ENCODE measurements at regions not wholly inside any gene's neighbourhood (a gene's known extent, or its start where the extent isn't known, plus 50 kb on each side); places are given as distances from the start of the nearest gene placed in this dataset.

DNA sequence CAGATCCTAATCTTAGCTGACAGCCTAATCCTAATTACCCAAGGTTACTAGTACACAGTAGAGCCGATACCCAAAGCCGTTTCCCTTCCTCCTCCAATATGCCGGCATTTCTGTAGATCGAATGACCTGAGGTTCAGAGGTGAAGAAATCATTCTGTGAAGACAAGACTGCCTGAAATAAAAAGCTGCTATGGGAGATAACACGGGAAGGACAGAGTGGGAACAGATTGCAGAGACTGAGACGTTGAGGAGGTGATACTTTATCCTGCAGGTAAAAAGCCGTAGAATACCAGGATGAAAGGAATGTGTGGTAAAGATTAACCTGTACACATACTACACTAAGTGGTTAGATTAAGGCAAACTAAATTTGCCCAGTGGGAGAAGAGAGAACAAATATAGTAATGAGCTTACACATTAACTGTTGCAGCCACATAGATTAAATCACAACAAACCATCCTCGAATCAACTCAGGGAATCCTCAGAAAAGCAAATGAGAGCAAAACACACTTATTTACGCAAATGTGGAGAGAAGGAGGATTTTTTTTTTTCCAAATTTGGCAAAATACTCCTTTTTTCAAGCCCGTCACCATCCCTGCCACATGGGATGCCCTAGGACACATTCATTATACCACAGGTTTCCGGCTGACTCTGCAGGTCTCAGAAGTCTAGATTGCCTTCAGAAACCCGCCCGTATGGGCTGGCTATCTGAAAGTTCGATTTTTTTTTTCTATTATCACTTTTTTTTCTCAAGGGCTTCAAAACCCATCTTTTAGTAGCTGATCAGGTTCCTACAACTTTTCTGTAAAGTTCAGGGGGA is 188.0 kb downstream of the TTC8 start:
- no peak overlapping the region for H3K4me3 Mint-ChIP-seq
- H3K36me3 Mint-ChIP-seq = no peaks in the 10 kb centered on the region
- CTCF ChIA-PET = interaction anchor here (1.1 kb wide), 1 partner anchor 15 kb away, joined by 3 read pairs; no protein-coding TSS in a partner anchor
- H3K4me1 Mint-ChIP-seq (ENCODE audit: low read depth) = no peaks in the 10 kb centered on the region
- intact Hi-C loops (cut with micrococcal nuclease) = loop anchor here (1.0 to 5.0 kb wide), 2 partner anchors 345 to 455 kb away; partner anchors contain the start of gene PTPN21
- H3K27ac Mint-ChIP-seq = no peak overlapping the region
- no peaks in the 10 kb centered on the region for H3K9me3 Mint-ChIP-seq
- peaks cover 12% of the 10 kb centered on the region for H3K27me3 Mint-ChIP-seq
- DNase-seq = no peak
- POLR2A ChIA-PET = no interaction called here

DNA sequence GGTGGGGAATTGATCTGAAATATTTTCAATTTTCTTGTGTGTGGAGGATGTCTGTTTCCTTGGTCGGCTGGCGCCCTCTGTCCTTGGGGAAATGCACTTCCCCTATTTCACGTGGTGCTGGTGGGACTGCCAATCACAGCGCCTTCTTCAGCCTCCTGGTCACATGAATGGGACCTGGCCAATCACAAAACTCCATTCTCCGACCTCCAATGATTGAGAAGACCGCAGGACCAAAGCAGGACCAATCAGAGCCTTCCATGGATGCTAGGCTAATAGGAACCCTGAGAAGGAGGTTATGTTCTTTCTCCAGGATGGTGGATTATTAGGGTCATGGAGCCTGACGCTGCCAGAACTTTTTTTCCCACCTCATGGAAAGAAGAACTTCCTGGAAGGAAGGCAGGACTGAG is 188.7 kb downstream of the TTC8 start:
- no peaks in the 10 kb centered on the region for H3K36me3 Mint-ChIP-seq
- intact Hi-C loops (cut with micrococcal nuclease) = loop anchor here (1.0 to 5.0 kb wide), 2 partner anchors 346 to 456 kb away; partner anchors contain the start of gene PTPN21
- no peak overlapping the region for H3K27ac Mint-ChIP-seq
- POLR2A ChIA-PET = no interaction called here
- H3K27me3 Mint-ChIP-seq = peaks cover 12% of the 10 kb centered on the region
- H3K4me1 Mint-ChIP-seq (ENCODE audit: low read depth) = no peaks in the 10 kb centered on the region
- DNase-seq = peak; percentile 48
- H3K9me3 Mint-ChIP-seq = no peaks in the 10 kb centered on the region
- CTCF ChIA-PET = no interaction called here
- no peak overlapping the region for H3K4me3 Mint-ChIP-seq

DNA sequence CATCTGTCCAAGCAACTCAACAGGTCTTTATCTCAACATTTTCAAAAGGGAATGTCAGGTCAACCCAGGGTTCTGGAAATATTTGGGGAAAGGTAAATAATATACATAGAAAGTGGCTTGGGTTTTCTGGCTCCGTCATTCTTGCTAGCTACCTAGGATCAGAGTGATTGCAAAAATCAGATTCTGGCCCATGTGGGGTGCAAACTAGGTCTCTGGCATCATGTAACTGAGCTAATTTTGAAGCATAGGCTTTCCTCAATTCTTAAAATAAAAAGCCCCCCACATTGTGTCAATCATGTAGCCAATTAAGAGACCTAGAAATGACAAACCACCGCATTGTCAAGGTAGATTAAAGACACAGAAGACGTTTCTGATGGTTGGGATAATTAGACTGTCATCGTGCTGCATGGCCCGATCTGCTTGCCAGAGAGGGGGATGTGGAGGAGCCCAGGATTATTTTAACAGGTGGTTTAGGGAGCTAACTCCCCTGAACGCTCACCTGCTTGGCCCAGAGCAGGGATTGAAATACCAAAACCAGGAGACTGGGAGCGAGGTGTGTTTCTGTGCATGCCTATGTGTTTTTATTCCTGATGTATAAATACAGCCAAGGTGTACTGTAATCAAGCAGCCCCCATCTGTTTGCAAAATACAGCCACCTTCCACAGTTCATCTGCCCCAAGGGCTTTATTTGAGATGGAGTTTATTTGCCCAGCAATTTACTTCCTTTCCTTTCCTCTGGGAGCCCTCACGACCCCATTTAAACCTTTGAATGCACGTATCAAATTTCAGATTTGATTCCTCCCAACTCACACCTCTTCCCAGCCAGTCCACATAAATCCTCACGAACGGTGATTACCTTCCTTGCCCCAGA is 189.5 kb downstream of the TTC8 start:
- H3K27ac Mint-ChIP-seq = no peak overlapping the region
- H3K27me3 Mint-ChIP-seq = peaks cover 12% of the 10 kb centered on the region
- intact Hi-C loops (cut with micrococcal nuclease) = loop anchor here (1.0 to 5.0 kb wide), 2 partner anchors 347 to 457 kb away; partner anchors contain the start of gene PTPN21
- CTCF ChIA-PET = no interaction called here
- POLR2A ChIA-PET = no interaction called here
- no peak overlapping the region for H3K4me3 Mint-ChIP-seq
- H3K36me3 Mint-ChIP-seq = no peaks in the 10 kb centered on the region
- no peaks in the 10 kb centered on the region for H3K4me1 Mint-ChIP-seq (ENCODE audit: low read depth)
- H3K9me3 Mint-ChIP-seq = no peaks in the 10 kb centered on the region
- no peak for DNase-seq

DNA sequence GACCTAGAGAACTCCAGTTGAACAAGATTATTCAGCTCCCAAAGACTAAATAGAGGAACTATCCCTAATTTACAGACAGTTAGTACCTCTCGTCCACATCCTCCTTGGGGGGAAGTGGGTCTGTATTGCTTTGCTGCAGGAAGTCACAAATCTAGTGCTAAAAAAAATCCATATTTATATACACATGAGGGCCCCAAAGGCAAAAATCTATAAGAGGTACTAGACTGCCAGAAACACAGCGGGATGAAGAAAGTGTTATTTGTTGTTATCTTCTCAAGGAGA is 190.1 kb downstream of the TTC8 start:
- H3K4me3 Mint-ChIP-seq = no peak overlapping the region
- H3K4me1 Mint-ChIP-seq (ENCODE audit: low read depth) = no peaks in the 10 kb centered on the region
- no peak overlapping the region for H3K27ac Mint-ChIP-seq
- H3K36me3 Mint-ChIP-seq = no peaks in the 10 kb centered on the region
- intact Hi-C loops (cut with micrococcal nuclease) = loop anchor here (5.0 kb wide), 1 partner anchor 457 kb away; the partner anchor contains the start of gene PTPN21
- POLR2A ChIA-PET = no interaction called here
- H3K27me3 Mint-ChIP-seq = peaks cover 12% of the 10 kb centered on the region
- no peak for DNase-seq
- H3K9me3 Mint-ChIP-seq = no peaks in the 10 kb centered on the region
- CTCF ChIA-PET = no interaction called here

DNA sequence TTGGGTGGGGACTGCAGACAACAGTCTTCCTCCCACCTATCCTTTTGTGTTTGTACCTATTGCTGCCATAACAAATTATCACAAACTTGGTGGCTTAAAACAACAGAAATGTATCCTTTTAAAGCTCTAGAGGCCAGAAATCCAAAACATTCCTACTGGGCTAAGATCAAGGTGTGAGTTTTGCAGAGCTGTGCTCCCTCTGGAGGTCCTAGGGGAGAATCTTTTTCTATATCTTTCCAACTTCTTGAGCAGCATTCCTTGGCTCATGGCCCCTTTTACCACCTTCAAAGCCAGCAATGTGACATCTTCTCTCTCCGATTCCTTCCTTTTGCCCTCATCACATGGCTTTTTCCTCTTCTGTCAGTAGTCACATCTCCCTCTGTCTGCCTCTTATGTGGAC is 190.6 kb downstream of the TTC8 start:
- no peak overlapping the region for H3K27ac Mint-ChIP-seq
- ChIA-PET POLR2A (no interaction called here), CTCF (no interaction called here)
- intact Hi-C loops (cut with micrococcal nuclease) = no loop called here
- no peak overlapping the region for H3K4me3 Mint-ChIP-seq
- no peaks in the 10 kb centered on the region for H3K36me3 Mint-ChIP-seq
- H3K27me3 Mint-ChIP-seq = peaks cover 12% of the 10 kb centered on the region
- no peaks in the 10 kb centered on the region for H3K4me1 Mint-ChIP-seq (ENCODE audit: low read depth)
- no peak for DNase-seq
- H3K9me3 Mint-ChIP-seq = no peaks in the 10 kb centered on the region

DNA sequence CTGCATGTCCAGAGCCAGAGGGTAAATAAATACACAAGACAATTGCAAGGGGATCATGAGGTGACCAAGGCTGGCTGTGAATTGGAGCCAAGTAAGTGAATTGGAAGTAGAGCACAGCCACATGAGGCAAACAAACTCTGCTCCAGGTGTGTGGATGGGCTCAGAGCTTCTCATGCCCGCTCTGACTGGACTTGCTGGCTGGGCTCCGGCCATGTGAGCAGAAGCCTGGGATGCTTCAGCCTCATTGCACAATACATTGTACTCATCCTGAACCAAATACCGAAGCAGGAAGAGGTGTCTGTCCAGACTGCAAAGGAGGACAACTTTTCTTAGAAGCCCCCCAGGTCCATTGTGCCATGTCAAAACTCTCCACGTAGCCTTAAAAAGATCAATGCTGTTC is 193.0 kb downstream of the TTC8 start:
- Mint-ChIP-seq H3K36me3 (no peaks in the 10 kb centered on the region), H3K27me3 (peaks cover 19% of the 10 kb centered on the region), H3K9me3 (no peaks in the 10 kb centered on the region), H3K4me1 (ENCODE audit: low read depth) (no peaks in the 10 kb centered on the region), H3K4me3 (no peak overlapping the region), H3K27ac (no peak overlapping the region)
- POLR2A ChIA-PET = no interaction called here
- CTCF ChIA-PET = no interaction called here
- no peak for DNase-seq
- intact Hi-C loops (cut with micrococcal nuclease) = no loop called here

DNA sequence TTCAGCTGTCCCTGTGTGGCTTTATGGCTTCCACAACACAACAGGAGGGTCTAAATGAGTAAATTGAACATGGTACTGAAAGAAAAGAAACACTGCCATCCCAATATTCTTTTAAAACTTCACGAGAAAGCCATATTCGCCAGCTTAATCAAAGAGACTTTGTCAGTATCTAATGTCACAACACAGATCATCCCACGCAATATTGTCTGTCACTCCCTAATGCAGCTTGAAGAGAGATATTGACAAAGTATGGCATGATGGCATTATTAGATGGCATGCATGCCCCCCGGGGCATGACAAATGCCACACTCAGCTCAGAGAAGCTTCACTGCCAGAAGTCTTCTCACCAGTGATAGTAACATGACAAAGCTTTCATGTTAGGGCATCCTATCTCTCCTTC is 197.8 kb downstream of the TTC8 start:
- intact Hi-C loops (cut with micrococcal nuclease) = loop anchor here (10.0 kb wide), 1 partner anchor 1213 kb away; no protein-coding TSS in a partner anchor
- POLR2A ChIA-PET = no interaction called here
- H3K9me3 Mint-ChIP-seq = no peaks in the 10 kb centered on the region
- CTCF ChIA-PET = no interaction called here
- H3K36me3 Mint-ChIP-seq = no peaks in the 10 kb centered on the region
- peaks cover 41% of the 10 kb centered on the region for H3K27me3 Mint-ChIP-seq
- H3K4me1 Mint-ChIP-seq (ENCODE audit: low read depth) = no peaks in the 10 kb centered on the region
- no peak overlapping the region for H3K4me3 Mint-ChIP-seq
- no peak for DNase-seq
- H3K27ac Mint-ChIP-seq = no peak overlapping the region

DNA sequence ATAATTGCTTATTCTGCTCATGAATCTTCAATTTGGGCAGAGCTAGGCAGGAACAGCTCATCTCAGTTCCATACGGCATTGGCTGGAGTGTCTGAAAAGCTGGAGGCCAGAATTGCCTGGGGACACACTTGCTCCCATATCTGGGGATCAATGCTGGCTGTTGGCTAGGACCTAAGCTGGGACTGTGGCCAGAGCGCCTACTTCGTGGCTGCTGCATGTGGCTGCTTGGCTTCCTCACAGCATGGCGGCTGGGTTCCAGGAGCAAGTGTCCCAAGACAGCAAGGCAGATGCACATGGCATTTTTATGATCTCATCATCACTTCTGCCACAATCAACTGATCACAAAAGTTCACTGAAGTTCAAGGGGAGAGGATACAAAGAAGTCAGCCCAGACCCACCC is 200.2 kb downstream of the TTC8 start:
- ChIA-PET CTCF (no interaction called here), POLR2A (no interaction called here)
- no peak for DNase-seq
- Mint-ChIP-seq H3K27ac (no peak overlapping the region), H3K36me3 (no peaks in the 10 kb centered on the region), H3K4me3 (no peak overlapping the region), H3K27me3 (peaks cover 61% of the 10 kb centered on the region), H3K9me3 (no peaks in the 10 kb centered on the region), H3K4me1 (ENCODE audit: low read depth) (peaks cover 2% of the 10 kb centered on the region)
- intact Hi-C loops (cut with micrococcal nuclease) = loop anchor here (10.0 kb wide), 1 partner anchor 1210 kb away; no protein-coding TSS in a partner anchor

DNA sequence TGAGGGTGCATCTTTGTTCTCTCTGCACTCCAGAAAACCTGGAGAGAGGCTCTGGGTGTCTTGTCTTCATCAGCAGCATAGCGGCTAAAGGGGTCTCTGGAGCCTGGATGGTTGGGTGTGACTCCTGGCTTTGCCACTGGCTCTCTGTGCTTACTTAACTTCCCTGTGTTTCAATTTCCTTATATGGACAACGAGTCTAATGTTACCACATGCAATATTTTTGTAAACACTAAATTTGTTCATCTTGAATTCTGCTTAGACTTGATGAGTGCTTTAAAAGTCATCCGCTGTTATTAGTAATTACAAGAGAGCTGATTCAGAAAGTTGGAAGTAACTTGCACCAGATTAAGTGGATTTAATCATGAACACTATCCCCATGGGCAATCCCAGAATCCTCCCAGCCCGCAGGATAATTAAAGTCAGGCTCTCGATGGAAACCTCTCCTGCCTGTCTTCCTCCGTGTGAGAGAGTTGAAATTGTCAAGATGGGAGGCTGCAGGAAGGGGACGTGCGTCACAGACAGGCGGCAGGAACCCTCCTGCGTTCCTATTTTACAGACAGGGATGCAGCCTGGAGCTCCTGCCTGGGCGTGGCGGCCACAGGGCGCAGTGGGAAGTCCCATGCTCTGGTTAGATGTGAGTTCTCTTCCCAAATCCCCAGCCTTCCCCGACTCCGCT is 201.2 kb downstream of the TTC8 start:
- Mint-ChIP-seq H3K27me3 (peaks cover 68% of the 10 kb centered on the region), H3K4me3 (no peak overlapping the region), H3K36me3 (no peaks in the 10 kb centered on the region), H3K27ac (no peak overlapping the region), H3K9me3 (no peaks in the 10 kb centered on the region), H3K4me1 (ENCODE audit: low read depth) (peaks cover 2% of the 10 kb centered on the region)
- POLR2A ChIA-PET = no interaction called here
- no peak for DNase-seq
- intact Hi-C loops (cut with micrococcal nuclease) = loop anchor here (10.0 kb wide), 1 partner anchor 1209 kb away; no protein-coding TSS in a partner anchor
- CTCF ChIA-PET = interaction anchor here (1.2 to 2.0 kb wide), 3 partner anchors 9 to 742 kb away, joined by 3 to 6 read pairs (median 4); no protein-coding TSS in a partner anchor

DNA sequence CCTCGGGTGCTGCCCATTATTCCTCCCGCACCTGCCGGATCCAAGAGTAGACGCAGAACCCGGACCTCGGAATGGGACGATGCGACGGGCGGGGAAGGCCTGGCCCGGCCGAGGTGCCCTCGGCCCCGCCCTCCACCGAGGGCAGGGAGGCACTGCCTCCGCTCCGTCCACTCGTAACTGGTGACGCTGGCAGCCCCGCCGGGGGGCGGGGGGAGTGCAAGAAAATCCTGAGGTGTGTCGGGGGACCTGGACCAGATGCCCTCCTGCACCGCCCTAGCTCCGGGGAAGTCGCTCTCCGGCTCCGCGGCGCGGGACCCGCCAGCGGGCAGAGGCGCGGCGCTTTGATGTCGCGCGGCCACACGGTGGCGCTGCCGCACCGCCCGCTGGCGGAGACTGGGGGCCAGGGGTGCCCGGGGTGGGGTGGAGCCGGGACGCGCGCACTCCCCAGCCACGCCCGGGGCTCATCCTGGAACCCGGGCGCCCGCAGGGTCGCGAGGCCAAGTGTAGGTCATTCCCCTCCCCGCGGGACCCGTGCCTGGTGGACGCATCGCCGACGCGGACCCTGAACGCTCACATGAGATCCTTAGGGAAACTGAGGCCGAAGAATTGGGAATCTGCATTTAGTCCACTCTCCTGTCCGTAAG is 202.8 kb downstream of the TTC8 start:
- intact Hi-C loops (cut with micrococcal nuclease) = loop anchor here (1.0 to 10.0 kb wide), 2 partner anchors 888 to 1208 kb away; no protein-coding TSS in a partner anchor
- H3K27me3 Mint-ChIP-seq = peaks cover 63% of the 10 kb centered on the region
- DNase-seq = peak; percentile 60
- ChIA-PET POLR2A (no interaction called here), CTCF (interaction anchor here (0.6 to 3.2 kb wide), 31 partner anchors 9 to 1207 kb away, joined by 3 to 25 read pairs (median 3); no protein-coding TSS in a partner anchor)
- no peak overlapping the region for H3K27ac Mint-ChIP-seq
- peak overlapping the region; percentile 50 for H3K4me3 Mint-ChIP-seq
- H3K36me3 Mint-ChIP-seq = no peaks in the 10 kb centered on the region
- peaks cover 2% of the 10 kb centered on the region for H3K4me1 Mint-ChIP-seq (ENCODE audit: low read depth)
- no peaks in the 10 kb centered on the region for H3K9me3 Mint-ChIP-seq

DNA sequence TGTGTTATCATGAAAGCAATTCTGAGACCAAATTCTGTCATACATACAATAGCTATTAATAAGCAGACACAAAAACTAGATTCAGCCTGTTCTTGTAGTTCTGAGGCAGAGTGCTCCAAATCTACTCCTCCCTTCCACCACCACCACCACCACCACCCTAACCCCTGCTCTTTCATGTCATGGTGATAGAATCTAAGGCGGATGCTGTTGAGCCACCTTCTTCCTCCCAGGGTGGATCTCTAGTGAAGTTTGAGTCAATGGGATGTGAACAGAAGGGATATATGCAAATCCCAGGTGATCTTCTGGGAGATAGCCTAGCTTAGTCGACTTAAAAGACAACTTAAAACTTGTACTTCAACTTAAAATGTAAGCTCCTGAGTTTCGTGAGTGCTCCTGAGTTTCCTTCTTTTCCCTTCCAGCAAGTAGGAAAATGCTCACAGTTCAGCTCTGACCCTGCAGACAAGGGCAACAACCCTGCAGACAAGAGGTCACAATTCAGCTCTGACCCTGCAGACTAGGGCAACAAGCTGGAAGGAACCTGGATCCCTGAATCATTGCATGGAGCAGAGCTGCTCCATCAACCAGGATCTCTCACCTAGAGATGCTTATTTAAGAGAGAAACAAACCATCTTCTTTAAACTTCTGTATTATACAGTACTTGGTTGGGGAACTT is 204.1 kb downstream of the TTC8 start:
- H3K36me3 Mint-ChIP-seq = no peaks in the 10 kb centered on the region
- H3K27me3 Mint-ChIP-seq = peaks cover 53% of the 10 kb centered on the region
- H3K4me3 Mint-ChIP-seq = no peak overlapping the region
- H3K9me3 Mint-ChIP-seq = no peaks in the 10 kb centered on the region
- H3K27ac Mint-ChIP-seq = no peak overlapping the region
- POLR2A ChIA-PET = no interaction called here
- intact Hi-C loops (cut with micrococcal nuclease) = loop anchor here (10.0 kb wide), 1 partner anchor 1206 kb away; no protein-coding TSS in a partner anchor
- peaks cover 2% of the 10 kb centered on the region for H3K4me1 Mint-ChIP-seq (ENCODE audit: low read depth)
- CTCF ChIA-PET = interaction anchor here (0.7 to 3.2 kb wide), 8 partner anchors 9 to 908 kb away, joined by 3 to 25 read pairs (median 4); no protein-coding TSS in a partner anchor
- no peak for DNase-seq
